ENCODE measurements at regions not wholly inside any gene's neighbourhood (a gene's known extent, or its start where the extent isn't known, plus 50 kb on each side); places are given as distances from the start of the nearest gene placed in this dataset.

DNA sequence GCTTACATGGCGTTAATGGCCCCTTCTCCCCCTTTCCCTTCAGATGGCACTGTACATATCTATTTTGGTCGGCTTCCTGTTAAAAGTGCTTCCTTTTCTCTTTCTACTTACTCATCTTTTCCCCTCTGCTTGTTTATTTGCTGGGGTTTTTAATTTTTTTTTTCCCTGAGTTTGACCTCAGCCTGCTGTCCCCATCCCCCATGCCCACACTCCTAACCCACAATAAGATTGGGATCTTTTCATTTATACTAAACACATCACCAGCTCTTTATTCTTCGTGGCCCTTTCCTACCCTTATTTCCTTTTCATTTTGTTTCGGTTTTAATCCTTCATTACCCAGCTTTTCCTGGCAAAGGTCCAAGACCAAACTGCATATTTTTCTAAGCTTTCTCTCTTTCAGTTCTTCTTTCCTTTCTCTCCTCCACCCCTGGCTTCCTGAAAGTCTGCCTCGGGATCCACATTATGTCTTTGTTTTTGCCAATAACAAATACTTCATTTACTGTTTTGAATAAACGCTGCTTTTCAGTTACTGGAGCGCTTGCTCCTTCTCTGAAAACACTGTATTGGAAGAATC lies 152.0 kb upstream of the USP9X start:
- Histone ChIP-seq H3K4me1 (ENCODE audit: control insufficient read depth, insufficient read depth, low read length) (peaks cover under 1% of the 10 kb centered on the region), H3K27ac (ENCODE audit: extremely low read depth, low read depth, low read length) (peak overlapping the region; percentile 75), H3K4me3 (ENCODE audit: low read depth, low read length) (peak overlapping the region; percentile 24), H3K36me3 (ENCODE audit: control insufficient read depth in 2 of 2, insufficient read depth in 1 of 2, low read length in 2 of 2) (no peaks in the 10 kb centered on the region), H3K9me3 (ENCODE audit: control insufficient read depth, insufficient read depth, low read depth, low read length) (no peaks in the 10 kb centered on the region)
- CTCF ChIA-PET, result interaction anchor here (0.6 to 1.4 kb wide), 5 partner anchors 11 to 182 kb away, joined by 3 to 10 read pairs (median 3); no protein-coding TSS in a partner anchor
- POLR2A ChIA-PET, result interaction anchor here (0.7 to 1.4 kb wide), 2 partner anchors 153 to 154 kb away, joined by 3 to 4 read pairs; no protein-coding TSS in a partner anchor
- TF ChIP-seq ZNF394 (tag by site-specific recombination; IDR thresholded peaks at IDR 0.05; ENCODE audit: borderline replicate concordance) (no peak), PRDM1 (tag by site-specific recombination; IDR thresholded peaks at IDR 0.05) (peak; percentile 61; the same call in 1 of the 2 replicates), ZNF629 (tag by site-specific recombination; IDR thresholded peaks at IDR 0.05) (0 out of 2 replicates have a peak, but pooled peaks have one; percentile 17), ZNF335 (tag by site-specific recombination; conservative IDR thresholded peaks at IDR 0.05) (peak; percentile 42), ZNF324 (tag by site-specific recombination; IDR thresholded peaks at IDR 0.05) (no peak), SETDB1 (IDR thresholded peaks at IDR 0.05; ENCODE audit: insufficient read length, low read length) (no peak), PRDM10 (tag by site-specific recombination; IDR thresholded peaks at IDR 0.05) (no peak), ZBTB49 (tag by site-specific recombination; IDR thresholded peaks at IDR 0.05; ENCODE audit: low read depth) (no peak)
- TF ChIP-seq, protein P1, sequence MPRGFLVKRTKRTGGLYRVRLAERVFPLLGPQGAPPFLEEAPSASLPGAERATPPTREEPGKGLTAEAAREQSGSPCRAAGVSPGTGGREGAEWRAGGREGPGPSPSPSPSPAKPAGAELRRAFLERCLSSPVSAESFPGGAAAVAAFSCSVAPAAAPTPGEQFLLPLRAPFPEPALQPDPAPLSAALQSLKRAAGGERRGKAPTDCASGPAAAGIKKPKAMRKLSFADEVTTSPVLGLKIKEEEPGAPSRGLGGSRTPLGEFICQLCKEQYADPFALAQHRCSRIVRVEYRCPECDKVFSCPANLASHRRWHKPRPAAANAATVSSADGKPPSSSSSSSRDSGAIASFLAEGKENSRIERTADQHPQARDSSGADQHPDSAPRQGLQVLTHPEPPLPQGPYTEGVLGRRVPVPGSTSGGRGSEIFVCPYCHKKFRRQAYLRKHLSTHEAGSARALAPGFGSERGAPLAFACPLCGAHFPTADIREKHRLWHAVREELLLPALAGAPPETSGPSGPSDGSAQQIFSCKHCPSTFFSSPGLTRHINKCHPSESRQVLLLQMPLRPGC (tag by site-specific recombination; IDR thresholded peaks at IDR 0.05), result peak; percentile 52; the same call in 1 of the 2 replicates

- Histone ChIP-seq H3K4me1 (ENCODE audit: control insufficient read depth, insufficient read depth, low read length) (peaks cover 6% of the 10 kb centered on the region), H3K27ac (ENCODE audit: extremely low read depth, low read depth, low read length) (peak overlapping the region; percentile 75), H3K36me3 (ENCODE audit: control insufficient read depth in 2 of 2, insufficient read depth in 1 of 2, low read length in 2 of 2) (no peaks in the 10 kb centered on the region), H3K9me3 (ENCODE audit: control insufficient read depth, insufficient read depth, low read depth, low read length) (no peaks in the 10 kb centered on the region), H3K4me3 (ENCODE audit: low read depth, low read length) (peak overlapping the region; percentile 24)
- CTCF ChIA-PET, result interaction anchor here (0.6 to 1.4 kb wide), 3 partner anchors 56 to 390 kb away, joined by 4 to 10 read pairs (median 5); no protein-coding TSS in a partner anchor
- POLR2A ChIA-PET, result interaction anchor here (0.7 kb wide), 1 partner anchor 153 kb away, joined by 3 read pairs; no protein-coding TSS in a partner anchor
- no peak; the same call in 1 of the 2 replicates for TF ChIP-seq ZNF335 (tag by site-specific recombination; conservative IDR thresholded peaks at IDR 0.05)
- no peak for TF ChIP-seq ZSCAN4 (tag by site-specific recombination; IDR thresholded peaks at IDR 0.05)
- no peak for TF ChIP-seq REPIN1 (tag by site-specific recombination; IDR thresholded peaks at IDR 0.05; ENCODE audit: low read depth)
- no peak for TF ChIP-seq ZNF354C (tag by site-specific recombination; IDR thresholded peaks at IDR 0.05; ENCODE audit: borderline replicate concordance, low read depth)
- no peak for TF ChIP-seq BCL6B (tag by site-specific recombination; IDR thresholded peaks at IDR 0.05)
- peak; percentile 61; the same call in 1 of the 2 replicates for TF ChIP-seq HIC1 (tag by site-specific recombination; IDR thresholded peaks at IDR 0.05)
- TF ChIP-seq ZSCAN30 (tag by site-specific recombination; IDR thresholded peaks at IDR 0.05), result peak; percentile 87; the same call in 1 of the 2 replicates
- no peak for TF ChIP-seq HOXC10 (CRISPR knock-in tag; IDR thresholded peaks at IDR 0.05)
- peak; percentile 92 for TF ChIP-seq OSR2 (tag by site-specific recombination; IDR thresholded peaks at IDR 0.05)
- TF ChIP-seq ZNF24 (tag by site-specific recombination; IDR thresholded peaks at IDR 0.05), result no peak
These were observed 151.4 kb upstream of the USP9X start for GRCh38 chrX:40933706-40934425.

Measured in HEK293 (cell line).